Esophagus squamous epithelium (tissue), 4 donors: ENCODE measurements at regions not wholly inside any gene's neighbourhood (a gene's known extent, or its start where the extent isn't known, plus 50 kb on each side); places are given as distances from the start of the nearest gene placed in this dataset.
A peak's percentile ranks its signal among the peaks of the same experiment; 100 is the strongest.

Experiments
- POLR2A ChIP-seq, 4 donors: fragments of 450-650 bp; IDR thresholded peaks; one replicate each; pipeline ENCODE4 v1.6.1; 2017; ENCODE audit warnings: antibody characterized with exemption in 4 of 4, mild to moderate bottlenecking in 4 of 4, moderate library complexity in 3 of 4
- TF ChIP-seq, protein P1 (sequence below), 6 experiments: fragments of 450-650 bp in 4 of 6; fragments of 200-600 bp in 2 of 6; sonication (generic) in 2 of 6; IDR thresholded peaks; one replicate each; pipeline ENCODE4 v1.5.1; 2016 to 2019; ENCODE audit warnings: antibody characterized with exemption in 6 of 6, mild to moderate bottlenecking in 4 of 6, moderate library complexity in 4 of 6

DNA sequence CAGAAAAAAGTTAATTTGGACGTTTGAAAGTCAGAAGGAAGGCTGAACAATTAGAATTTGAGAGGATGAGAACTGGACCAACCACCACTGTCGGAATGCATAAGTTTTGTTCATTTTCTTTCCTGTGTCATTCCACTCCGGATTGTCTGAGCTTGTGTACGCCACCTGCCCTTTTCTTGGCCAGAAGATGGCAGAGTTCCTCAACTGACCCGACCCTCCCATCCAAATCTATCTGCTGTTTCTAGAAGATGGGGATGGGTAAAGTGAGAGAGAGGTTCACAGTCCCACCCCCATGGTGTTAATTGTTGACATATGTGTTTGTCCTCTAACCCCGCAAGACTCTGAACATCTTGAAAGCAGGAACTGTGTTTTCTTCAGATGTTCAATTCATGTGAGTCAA is 388.0 kb downstream of the VRK1 start:
- TF ChIP-seq, protein P1, sequence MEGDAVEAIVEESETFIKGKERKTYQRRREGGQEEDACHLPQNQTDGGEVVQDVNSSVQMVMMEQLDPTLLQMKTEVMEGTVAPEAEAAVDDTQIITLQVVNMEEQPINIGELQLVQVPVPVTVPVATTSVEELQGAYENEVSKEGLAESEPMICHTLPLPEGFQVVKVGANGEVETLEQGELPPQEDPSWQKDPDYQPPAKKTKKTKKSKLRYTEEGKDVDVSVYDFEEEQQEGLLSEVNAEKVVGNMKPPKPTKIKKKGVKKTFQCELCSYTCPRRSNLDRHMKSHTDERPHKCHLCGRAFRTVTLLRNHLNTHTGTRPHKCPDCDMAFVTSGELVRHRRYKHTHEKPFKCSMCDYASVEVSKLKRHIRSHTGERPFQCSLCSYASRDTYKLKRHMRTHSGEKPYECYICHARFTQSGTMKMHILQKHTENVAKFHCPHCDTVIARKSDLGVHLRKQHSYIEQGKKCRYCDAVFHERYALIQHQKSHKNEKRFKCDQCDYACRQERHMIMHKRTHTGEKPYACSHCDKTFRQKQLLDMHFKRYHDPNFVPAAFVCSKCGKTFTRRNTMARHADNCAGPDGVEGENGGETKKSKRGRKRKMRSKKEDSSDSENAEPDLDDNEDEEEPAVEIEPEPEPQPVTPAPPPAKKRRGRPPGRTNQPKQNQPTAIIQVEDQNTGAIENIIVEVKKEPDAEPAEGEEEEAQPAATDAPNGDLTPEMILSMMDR (IDR thresholded peaks at IDR 0.05): peak in 3 of 6 experiments; percentile 23 to 43 (median 24)
- TF ChIP-seq POLR2A (IDR thresholded peaks at IDR 0.05): no peak
